D721Med (cell line): ENCODE measurements at regions not wholly inside any gene's neighbourhood (a gene's known extent, or its start where the extent isn't known, plus 50 kb on each side); places are given as distances from the start of the nearest gene placed in this dataset.
A peak's percentile ranks its signal among the peaks of the same experiment; 100 is the strongest.

Source experiments
- DNase-seq: peaks from one replicate; pipeline ENCODE4 v3.0.0; 2011; ENCODE audit warnings: low spot score; ENCODE audit not compliant: insufficient read length
- FAIRE-seq: peaks from 2 replicates; lab custom pipeline; 2011; peaks lifted over from hg19 to GRCh38; lab: Jason Lieb, UNC
- TF ChIP-seq, protein P1 (sequence below): IDR thresholded peaks from 2 replicates; pipeline ENCODE4 v1.5.1; 2012; ENCODE audit warnings: mild to moderate bottlenecking, control low read depth; ENCODE audit not compliant: insufficient read depth; ENCODE audit errors: missing control alignments

DNA sequence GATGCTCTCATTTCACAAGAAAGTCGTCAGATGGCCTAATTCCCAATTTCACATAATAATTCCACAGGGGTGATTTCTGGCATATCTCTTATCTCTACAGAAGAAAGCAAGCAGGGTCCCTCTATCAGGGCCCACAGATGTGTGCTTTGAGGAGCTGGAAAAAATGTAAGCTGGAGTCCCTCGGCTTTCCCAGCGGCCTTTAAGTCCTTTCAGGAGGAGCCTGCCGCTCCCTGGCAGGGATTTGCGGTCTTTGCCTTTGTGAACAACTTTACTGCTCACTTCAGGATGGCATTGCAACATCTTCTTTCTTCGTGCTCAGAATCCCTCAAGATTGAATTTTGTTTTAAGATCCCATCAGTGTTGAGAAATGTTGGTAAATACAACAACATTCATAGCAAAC, 83.0 kb downstream of the FZD10 start:
- TF ChIP-seq, protein P1, sequence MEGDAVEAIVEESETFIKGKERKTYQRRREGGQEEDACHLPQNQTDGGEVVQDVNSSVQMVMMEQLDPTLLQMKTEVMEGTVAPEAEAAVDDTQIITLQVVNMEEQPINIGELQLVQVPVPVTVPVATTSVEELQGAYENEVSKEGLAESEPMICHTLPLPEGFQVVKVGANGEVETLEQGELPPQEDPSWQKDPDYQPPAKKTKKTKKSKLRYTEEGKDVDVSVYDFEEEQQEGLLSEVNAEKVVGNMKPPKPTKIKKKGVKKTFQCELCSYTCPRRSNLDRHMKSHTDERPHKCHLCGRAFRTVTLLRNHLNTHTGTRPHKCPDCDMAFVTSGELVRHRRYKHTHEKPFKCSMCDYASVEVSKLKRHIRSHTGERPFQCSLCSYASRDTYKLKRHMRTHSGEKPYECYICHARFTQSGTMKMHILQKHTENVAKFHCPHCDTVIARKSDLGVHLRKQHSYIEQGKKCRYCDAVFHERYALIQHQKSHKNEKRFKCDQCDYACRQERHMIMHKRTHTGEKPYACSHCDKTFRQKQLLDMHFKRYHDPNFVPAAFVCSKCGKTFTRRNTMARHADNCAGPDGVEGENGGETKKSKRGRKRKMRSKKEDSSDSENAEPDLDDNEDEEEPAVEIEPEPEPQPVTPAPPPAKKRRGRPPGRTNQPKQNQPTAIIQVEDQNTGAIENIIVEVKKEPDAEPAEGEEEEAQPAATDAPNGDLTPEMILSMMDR: no peak
- FAIRE-seq (no peak), DNase-seq (no peak)

- no peak for DNase-seq
- FAIRE-seq: no peak
- TF ChIP-seq, protein P1: no peak
Measured at GRCh38 chr12:130246560-130246959, 84.3 kb downstream of the FZD10 start.

- TF ChIP-seq, protein P1: no peak
- no peak for DNase-seq
- FAIRE-seq: no peak
Measured at GRCh38 chr12:130247634-130248237, 85.5 kb downstream of the FZD10 start.

- no peak for FAIRE-seq
- DNase-seq: no peak
- TF ChIP-seq, protein P1: no peak
Measured at GRCh38 chr12:130249376-130249775, 87.1 kb downstream of the FZD10 start.

DNA sequence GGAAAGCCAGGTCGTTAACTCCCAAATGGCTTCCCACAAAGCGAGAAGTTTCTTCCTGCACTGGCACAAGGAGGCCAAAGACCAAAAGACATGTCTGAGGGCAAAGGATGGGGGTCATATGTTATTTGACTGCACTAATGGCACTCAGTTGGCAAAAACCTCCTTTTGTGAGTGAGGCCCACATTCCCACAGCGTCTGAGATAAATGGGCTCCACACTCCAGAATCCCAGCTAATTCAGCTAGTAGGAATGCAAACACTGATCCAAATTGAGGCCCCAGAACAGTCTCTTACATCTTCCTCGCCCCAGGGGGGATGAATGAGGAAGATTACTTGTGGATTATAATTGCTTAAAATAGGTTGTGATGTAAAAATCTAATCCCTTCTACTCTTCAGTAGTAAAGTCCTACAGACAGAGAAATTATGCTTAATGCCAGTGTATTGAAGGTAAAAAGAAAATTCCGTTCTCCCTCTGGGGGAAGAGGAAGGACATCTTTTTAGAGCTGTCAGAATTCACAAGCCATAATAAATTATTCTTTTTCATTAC, 86.4 kb upstream of the PIWIL1 start:
- peak; percentile 51 for DNase-seq
- FAIRE-seq: no peak
- TF ChIP-seq, protein P1: no peak

- TF ChIP-seq, protein P1: no peak
- DNase-seq: no peak
- FAIRE-seq: no peak
Measured at GRCh38 chr12:130253866-130254265, 83.8 kb upstream of the PIWIL1 start.
